ENCODE measurements at regions not wholly inside any gene's neighbourhood (a gene's known extent, or its start where the extent isn't known, plus 50 kb on each side); places are given as distances from the start of the nearest gene placed in this dataset.

DNA sequence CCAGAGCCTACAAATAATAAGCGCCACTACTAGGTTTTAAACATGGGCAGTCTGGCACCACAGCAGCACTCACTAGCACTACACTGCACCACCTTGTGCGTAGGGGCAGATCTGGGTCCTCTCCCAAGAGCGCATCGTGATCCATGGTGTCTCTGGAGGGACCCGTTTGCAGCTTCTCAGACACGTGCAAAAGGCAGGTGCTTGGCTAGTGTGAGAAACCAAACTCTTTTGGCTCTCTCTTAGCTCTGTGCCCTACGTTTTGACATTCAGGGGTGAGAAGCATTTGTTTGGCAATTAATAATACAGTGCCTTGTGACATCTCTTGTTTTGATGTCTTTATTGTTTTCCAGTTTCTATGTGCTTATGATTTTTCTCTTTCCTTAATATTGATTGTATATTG lies 75.4 kb upstream of the EGFLAM start:
- TF ChIP-seq CTCF (IDR thresholded peaks at IDR 0.05), result no peak
- no peak for TF ChIP-seq POLR2AphosphoS5 (IDR thresholded peaks at IDR 0.05; ENCODE audit: low read depth, low read length)
- no peak for TF ChIP-seq SIN3A (IDR thresholded peaks at IDR 0.05; ENCODE audit: borderline replicate concordance, insufficient read depth, low read depth, low read length)
